ENCODE measurements at regions not wholly inside any gene's neighbourhood (a gene's known extent, or its start where the extent isn't known, plus 50 kb on each side); places are given as distances from the start of the nearest gene placed in this dataset.

GRCh38 chr9:91155746-91156376, 205.9 kb downstream of the AUH start:
- TF ChIP-seq CTCF (IDR thresholded peaks at IDR 0.05 in 4 of 5, conservative IDR thresholded peaks at IDR 0.05 in 1 of 5) (no peak), POLR2A (IDR thresholded peaks at IDR 0.05) (no peak)
